OCI-LY3 (cell line): ENCODE measurements at regions not wholly inside any gene's neighbourhood (a gene's known extent, or its start where the extent isn't known, plus 50 kb on each side); places are given as distances from the start of the nearest gene placed in this dataset.

Experiments
- H2AFZ ChIP-seq: fragments of 200-600, 300-600 bp; shearing (Covaris generic); 2 replicates; pipeline ENCODE4 v1.6.0; 2014; ENCODE audit warnings: antibody characterized with exemption, low read depth, low read length
- H3K27ac ChIP-seq: fragments of 200-600, 300-600 bp; sonication (generic); 2 replicates; pipeline ENCODE4 v1.5.1; 2014; ENCODE audit warnings: mild to moderate bottlenecking, low read length, moderate library complexity, mixed read lengths
- H3K27me3 ChIP-seq: fragments of 200-600, 300-600 bp; sonication (generic); 2 replicates; pipeline ENCODE4 v1.6.1; 2014; ENCODE audit warnings: low read depth, low read length, mixed read lengths
- H3K36me3 ChIP-seq: fragments of 200-600, 300-600 bp; sonication (generic); replicated peaks from 2 replicates; pipeline ENCODE3; 2014; ENCODE audit warnings: low read depth, low read length, mixed read lengths
- H3K4me1 ChIP-seq: fragments of 300-600, 200-600 bp; sonication (generic); 2 replicates; pipeline ENCODE4 v1.6.1; 2014; ENCODE audit warnings: low read length, mixed read lengths
- H3K4me2 ChIP-seq: fragments of 200-600, 300-600 bp; sonication (generic); 2 replicates; pipeline ENCODE4 v1.6.1; 2014; ENCODE audit warnings: low read length, mixed read lengths
- H3K4me3 ChIP-seq: fragments of 300-600, 200-600 bp; sonication (generic); 2 replicates; pipeline ENCODE4 v1.5.1; 2014; ENCODE audit warnings: antibody characterized with exemption, mild to moderate bottlenecking, low read length, moderate library complexity
- H3K79me2 ChIP-seq: fragments of 300-600, 200-600 bp; shearing (Covaris generic); 2 replicates; pipeline ENCODE4 v1.6.1; 2014; ENCODE audit warnings: mild to moderate bottlenecking, low read length, mixed read lengths
- H3K9ac ChIP-seq: fragments of 300-600, 200-600 bp; shearing (Covaris generic); 2 replicates; pipeline ENCODE4 v1.6.0; 2014; ENCODE audit warnings: mild to moderate bottlenecking, low read length, moderate library complexity
- H3K9me3 ChIP-seq: fragments of 200-600, 300-600 bp; shearing (Covaris generic); 2 replicates; pipeline ENCODE4 v1.6.1; 2014; ENCODE audit warnings: low read length, mixed read lengths; ENCODE audit not compliant: insufficient read depth
- H4K20me1 ChIP-seq: fragments of 200-600, 300-600 bp; sonication (generic); 2 replicates; pipeline ENCODE4 v1.6.1; 2016; ENCODE audit warnings: low read length, mixed read lengths; ENCODE audit not compliant: insufficient read depth
- CTCF ChIP-seq: fragments of 200-600, 300-600 bp; sonication (generic); IDR thresholded peaks from 2 replicates; pipeline ENCODE4 v1.5.1; 2014; ENCODE audit warnings: antibody characterized with exemption, low read length, low read depth
- EZH2phosphoT487 ChIP-seq: fragments of 200-600 bp; shearing (Covaris generic); IDR thresholded peaks from 2 replicates; pipeline ENCODE4 v1.6.1; 2018; ENCODE audit warnings: antibody characterized with exemption, mixed run types, low read depth

GRCh38 chr6:11339380-11339779 lies 106.9 kb upstream of the NEDD9 start:
- no peak overlapping the region for H3K4me3 ChIP-seq
- H3K4me2 ChIP-seq = no peak overlapping the region
- H4K20me1 ChIP-seq = peaks cover 51% of the 10 kb centered on the region
- H3K9ac ChIP-seq = no peak overlapping the region
- no peak for TF ChIP-seq EZH2phosphoT487
- TF ChIP-seq CTCF = no peak
- no peaks in the 10 kb centered on the region for H3K27me3 ChIP-seq
- no peaks in the 10 kb centered on the region for H3K9me3 ChIP-seq
- no peak overlapping the region for H3K27ac ChIP-seq
- 0 out of 2 replicates have a peak, but pooled peaks cover 3% of the 10 kb centered on the region for H3K4me1 ChIP-seq
- H3K36me3 ChIP-seq = peaks cover 42% of the 10 kb centered on the region
- H2AFZ ChIP-seq = no peak overlapping the region
- H3K79me2 ChIP-seq = peaks cover 84% of the 10 kb centered on the region

- H3K4me2 ChIP-seq = no peak overlapping the region
- H3K79me2 ChIP-seq = peaks cover 81% of the 10 kb centered on the region
- H3K27ac ChIP-seq = no peak overlapping the region
- H2AFZ ChIP-seq = no peak overlapping the region
- peaks cover 43% of the 10 kb centered on the region for H3K36me3 ChIP-seq
- H3K9ac ChIP-seq = no peak overlapping the region
- no peaks in the 10 kb centered on the region for H3K9me3 ChIP-seq
- H4K20me1 ChIP-seq = peaks cover 51% of the 10 kb centered on the region
- TF ChIP-seq EZH2phosphoT487 (no peak), CTCF (no peak)
- 0 out of 2 replicates have a peak, but pooled peaks cover 5% of the 10 kb centered on the region for H3K4me1 ChIP-seq
- no peaks in the 10 kb centered on the region for H3K27me3 ChIP-seq
- no peak overlapping the region for H3K4me3 ChIP-seq
Observed at GRCh38 chr6:11337306-11337705, 104.8 kb upstream of the NEDD9 start.

- 0 out of 2 replicates have a peak, but pooled peaks cover 14% of the 10 kb centered on the region for H3K4me1 ChIP-seq
- no peak for TF ChIP-seq CTCF
- TF ChIP-seq EZH2phosphoT487 = no peak
- H3K27me3 ChIP-seq = no peaks in the 10 kb centered on the region
Observed at GRCh38 chr6:11335826-11336225, 103.4 kb upstream of the NEDD9 start.

GRCh38 chr6:11333132-11333849 lies 100.8 kb upstream of the NEDD9 start:
- 0 out of 2 replicates have a peak, but pooled peaks cover 17% of the 10 kb centered on the region for H3K4me1 ChIP-seq
- H3K27ac ChIP-seq = no peak overlapping the region
- H3K79me2 ChIP-seq = peaks cover 84% of the 10 kb centered on the region
- H3K9ac ChIP-seq = no peak overlapping the region
- H3K4me2 ChIP-seq = no peak overlapping the region
- H2AFZ ChIP-seq = no peak overlapping the region
- no peak overlapping the region for H3K4me3 ChIP-seq
- TF ChIP-seq CTCF = no peak
- no peak for TF ChIP-seq EZH2phosphoT487
- no peaks in the 10 kb centered on the region for H3K9me3 ChIP-seq
- peaks cover 55% of the 10 kb centered on the region for H4K20me1 ChIP-seq
- no peaks in the 10 kb centered on the region for H3K27me3 ChIP-seq
- H3K36me3 ChIP-seq = peaks cover 35% of the 10 kb centered on the region

More at GRCh38 chr6:11335826-11336225, 103.4 kb upstream of the NEDD9 start:
- H3K4me3 ChIP-seq = no peak overlapping the region
- H3K27ac ChIP-seq = no peak overlapping the region
- H2AFZ ChIP-seq = no peak overlapping the region
- no peaks in the 10 kb centered on the region for H3K9me3 ChIP-seq
- no peak overlapping the region for H3K9ac ChIP-seq
- peaks cover 43% of the 10 kb centered on the region for H3K36me3 ChIP-seq
- no peak overlapping the region for H3K4me2 ChIP-seq
- peaks cover 79% of the 10 kb centered on the region for H3K79me2 ChIP-seq
- peaks cover 56% of the 10 kb centered on the region for H4K20me1 ChIP-seq
